ENCODE measurements at regions not wholly inside any gene's neighbourhood (a gene's known extent, or its start where the extent isn't known, plus 50 kb on each side); places are given as distances from the start of the nearest gene placed in this dataset.

DNA sequence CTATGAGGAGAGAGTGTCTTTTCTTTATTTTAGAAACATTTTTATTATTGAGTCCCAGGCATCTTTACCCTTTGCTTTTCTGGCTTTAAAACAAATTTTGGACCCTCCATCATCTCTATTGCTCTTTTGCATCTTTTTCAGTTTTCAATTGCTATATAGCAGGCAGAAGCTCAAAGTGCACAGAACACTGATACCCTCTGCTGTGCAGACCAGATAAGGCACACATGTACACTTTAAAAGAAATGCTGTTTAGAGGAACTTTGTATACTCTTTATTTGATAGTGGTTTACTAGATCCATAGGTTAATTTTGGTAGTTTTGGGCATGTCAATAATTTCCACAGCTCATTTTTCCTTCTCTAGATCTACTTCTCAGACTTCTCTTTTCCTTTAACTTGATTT lies 324.2 kb downstream of the SH2D4B start:
- DNase-seq = no peak

GRCh38 chr10:80870282-80870681 lies 332.6 kb downstream of the SH2D4B start:
- no peak for DNase-seq

GRCh38 chr10:80871083-80871482 lies 333.4 kb downstream of the SH2D4B start:
- no peak for DNase-seq

DNA sequence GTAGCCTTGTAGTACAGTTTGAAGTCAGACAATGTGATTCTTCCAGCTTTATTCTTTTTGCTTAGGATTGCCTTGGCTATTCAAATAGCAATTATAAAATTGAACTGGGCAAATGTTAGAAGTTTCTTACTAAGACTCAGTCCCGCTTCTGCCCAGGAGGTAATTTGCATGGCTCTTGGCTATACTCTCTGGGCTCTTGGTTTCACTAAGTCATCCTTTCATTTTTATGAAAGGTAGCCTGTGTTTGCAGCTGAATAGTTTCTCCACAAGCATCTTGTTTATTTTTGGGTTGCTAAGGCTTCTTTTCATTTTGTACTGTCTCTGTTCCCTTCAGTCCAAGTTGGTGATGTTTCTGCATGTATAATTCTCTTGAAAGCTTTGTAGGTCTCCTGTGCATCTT lies 340.6 kb downstream of the SH2D4B start:
- no peak for DNase-seq

GRCh38 chr10:80890146-80890545 lies 352.4 kb downstream of the SH2D4B start:
- DNase-seq = no peak

DNA sequence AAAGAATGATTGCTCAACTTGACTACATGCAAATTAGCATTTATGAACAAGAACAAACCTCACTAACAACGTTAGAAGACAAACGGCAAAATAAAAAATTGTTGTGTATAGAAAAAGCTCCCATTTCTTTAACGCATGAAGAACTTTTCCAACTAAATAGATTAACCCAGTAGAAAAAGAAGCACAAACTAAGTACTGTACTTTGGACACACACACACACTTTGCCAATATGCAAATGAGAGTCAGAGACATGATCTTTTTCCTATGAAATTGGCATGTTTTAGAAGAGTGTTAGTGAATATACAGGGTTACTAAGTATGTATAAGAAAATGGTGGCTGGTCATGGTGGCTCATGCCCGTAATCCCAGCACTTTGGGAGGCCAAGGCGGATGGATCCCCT lies 355.6 kb downstream of the SH2D4B start:
- DNase-seq = no peak

DNA sequence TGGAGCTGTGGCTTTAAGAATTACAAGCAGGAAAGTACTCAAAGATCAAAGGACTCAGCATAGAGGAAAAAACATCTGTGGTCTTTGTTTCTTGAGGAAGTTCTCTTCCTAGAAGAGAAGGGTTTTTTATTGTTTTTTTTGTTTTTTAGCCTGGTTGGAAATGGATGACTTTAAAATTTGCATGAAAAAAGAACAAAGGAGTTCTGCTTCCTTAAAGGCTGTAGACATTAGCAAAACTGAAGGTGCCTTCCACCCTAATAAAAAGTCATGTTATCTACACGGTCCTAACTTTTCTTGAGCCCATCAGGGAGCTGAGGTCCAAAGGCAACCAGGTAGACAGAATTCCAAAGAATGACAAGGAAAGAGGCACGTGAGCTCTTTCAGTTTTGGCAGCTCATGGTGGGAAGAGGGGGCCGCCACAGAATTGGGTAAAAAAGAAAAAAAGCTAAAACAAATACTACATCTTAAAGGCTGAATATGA lies 356.6 kb downstream of the SH2D4B start:
- DNase-seq = no peak

GRCh38 chr10:80894797-80895467 lies 357.2 kb downstream of the SH2D4B start:
- no peak for DNase-seq

DNA sequence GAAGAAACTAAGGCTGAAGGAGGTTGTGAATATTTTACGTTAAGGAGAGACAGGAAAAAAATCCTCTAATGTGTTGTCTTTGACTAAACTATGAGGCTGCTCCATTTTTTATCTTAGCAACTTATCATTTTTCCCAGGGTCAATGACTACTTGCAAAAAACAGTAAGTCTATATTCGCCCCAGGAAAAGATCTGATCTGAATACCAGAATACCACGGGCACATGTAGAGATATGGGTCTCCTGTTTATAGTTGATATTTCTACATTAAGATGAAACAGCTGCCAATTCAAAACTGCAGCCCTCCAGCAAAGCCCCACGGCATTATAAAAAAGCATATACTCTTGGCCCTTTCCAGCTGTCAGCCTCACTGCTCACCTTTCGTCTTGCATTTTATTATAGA lies 358.4 kb downstream of the SH2D4B start:
- DNase-seq = no peak

GRCh38 chr10:80896959-80897358 lies 359.3 kb downstream of the SH2D4B start:
- no peak for DNase-seq

- peak; percentile 84 for DNase-seq
These were observed 363.0 kb downstream of the SH2D4B start for GRCh38 chr10:80900661-80901060.

DNA sequence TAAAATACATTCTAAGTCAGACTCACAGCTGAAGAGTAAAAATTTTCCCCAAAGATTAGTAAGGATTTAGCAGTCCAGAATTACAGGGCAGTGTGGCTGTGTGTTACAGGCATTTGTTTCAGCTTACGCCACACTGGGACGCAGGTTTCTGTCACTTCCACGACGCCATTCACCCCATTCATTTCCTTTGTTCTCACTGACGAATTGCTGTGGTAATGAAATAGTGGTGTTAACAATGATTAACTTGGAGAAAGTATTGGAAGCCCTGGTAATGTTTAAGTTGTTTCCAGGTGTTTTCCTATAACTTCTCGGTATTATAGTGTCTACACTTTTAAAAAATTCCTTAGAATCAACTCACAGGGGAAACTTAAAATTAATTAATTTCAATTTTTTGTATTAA lies 370.9 kb downstream of the SH2D4B start:
- DNase-seq = no peak

DNA sequence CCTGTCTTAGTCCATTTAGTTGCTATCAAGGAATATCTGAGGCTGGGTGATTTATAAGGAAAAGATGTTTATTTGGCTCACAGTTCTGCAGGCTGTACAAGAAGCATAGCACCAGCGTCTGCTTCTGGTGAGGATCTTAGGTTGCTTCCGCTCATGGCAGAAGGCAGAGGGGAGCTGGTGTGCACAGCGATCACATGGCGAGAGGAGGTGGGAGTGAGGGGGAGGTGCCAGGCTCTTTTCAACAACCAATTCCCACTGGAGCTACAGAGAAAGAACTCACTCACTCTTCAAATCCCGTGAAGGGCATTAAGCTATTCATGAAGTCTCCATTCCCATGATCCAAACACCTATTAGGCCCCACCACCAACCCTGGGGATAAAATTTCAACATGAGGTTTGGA lies 371.6 kb downstream of the SH2D4B start:
- peak; percentile 23 for DNase-seq

- DNase-seq = peak; percentile 39
These were observed 379.9 kb downstream of the SH2D4B start for GRCh38 chr10:80917636-80918035.

DNA sequence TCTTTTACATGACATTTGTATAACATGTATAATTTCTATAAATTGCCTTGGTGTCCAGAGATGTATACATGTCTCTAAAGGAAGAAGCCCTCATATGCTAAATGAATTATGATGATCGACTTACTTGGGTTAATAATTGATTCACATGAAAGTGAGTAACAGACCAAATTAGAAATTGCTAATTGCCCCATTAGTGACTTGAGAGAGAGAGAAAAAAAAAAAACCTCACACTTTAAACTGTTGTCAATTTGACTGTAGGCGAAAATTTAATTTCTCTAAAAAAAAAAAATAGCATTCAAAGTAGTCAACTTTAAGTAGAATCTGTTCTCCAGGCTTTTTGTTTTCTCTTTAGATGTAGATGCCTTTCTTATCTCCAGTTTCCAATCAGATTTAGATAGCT lies 383.3 kb downstream of the SH2D4B start:
- DNase-seq = no peak

DNA sequence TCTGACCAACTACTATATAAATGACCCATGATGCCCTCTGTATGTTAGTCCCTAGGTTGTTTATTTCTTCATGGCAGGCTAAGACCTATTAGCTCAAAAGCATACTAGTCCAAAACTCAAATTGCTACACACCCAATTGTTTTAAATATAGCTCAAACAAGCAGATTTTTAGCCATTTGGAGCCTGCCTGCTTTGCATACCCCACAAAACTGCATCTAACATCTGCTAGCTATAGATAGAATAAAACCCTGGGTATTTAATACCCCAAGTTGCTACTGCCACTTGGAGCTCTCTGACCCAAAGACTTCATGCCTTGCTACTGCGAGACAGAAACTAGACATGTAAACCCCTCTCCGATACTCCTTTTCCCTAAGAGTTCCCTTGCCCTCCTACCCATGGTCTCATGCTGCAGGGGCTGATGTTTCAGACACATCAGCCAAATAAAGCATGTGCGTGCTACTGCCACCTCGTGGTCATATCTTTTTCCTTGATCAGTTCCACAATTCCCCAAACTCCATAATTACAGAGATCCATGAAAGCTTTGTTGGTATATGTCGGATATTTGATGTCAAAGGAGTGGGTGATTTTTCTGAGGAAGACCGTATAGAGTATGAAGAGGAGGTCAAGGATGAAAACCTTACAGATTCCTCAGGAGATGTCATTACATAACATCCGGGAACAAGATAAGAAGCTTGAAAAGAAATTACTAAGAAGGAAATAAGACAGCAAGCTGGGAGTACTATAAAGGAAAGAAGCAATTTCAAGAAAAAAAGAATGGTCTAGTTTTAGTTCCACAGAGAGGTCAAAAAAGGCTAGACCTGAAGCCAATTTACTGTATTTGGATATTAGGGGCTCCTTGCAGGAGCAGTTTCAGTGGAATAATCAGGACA lies 386.6 kb downstream of the SH2D4B start:
- peak; percentile 19 for DNase-seq

GRCh38 chr10:80927419-80928078 lies 389.8 kb downstream of the SH2D4B start:
- no peak for DNase-seq

- no peak for DNase-seq
These were observed 401.2 kb downstream of the SH2D4B start for GRCh38 chr10:80938903-80939302.

GRCh38 chr10:80945264-80945880 lies 407.7 kb downstream of the SH2D4B start:
- DNase-seq = peak; percentile 5

DNA sequence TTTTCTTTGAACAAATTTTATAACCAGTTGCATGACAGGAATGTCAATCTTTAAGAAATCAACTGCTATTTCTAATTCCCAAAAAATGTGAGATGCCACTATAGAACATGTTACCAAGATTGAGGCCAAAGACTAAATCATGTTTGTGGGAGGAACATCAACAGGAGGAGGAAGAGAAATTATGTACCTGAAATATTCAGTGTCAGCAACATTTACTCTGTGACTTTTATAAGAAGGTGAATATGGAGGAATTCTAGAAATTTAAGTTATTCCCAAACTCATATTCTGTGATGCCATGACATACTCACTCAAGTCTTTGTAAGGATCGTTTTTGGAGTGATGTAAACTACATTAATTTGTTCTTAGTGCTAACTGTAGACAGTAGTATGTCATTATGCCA lies 408.4 kb downstream of the SH2D4B start:
- DNase-seq = no peak

DNA sequence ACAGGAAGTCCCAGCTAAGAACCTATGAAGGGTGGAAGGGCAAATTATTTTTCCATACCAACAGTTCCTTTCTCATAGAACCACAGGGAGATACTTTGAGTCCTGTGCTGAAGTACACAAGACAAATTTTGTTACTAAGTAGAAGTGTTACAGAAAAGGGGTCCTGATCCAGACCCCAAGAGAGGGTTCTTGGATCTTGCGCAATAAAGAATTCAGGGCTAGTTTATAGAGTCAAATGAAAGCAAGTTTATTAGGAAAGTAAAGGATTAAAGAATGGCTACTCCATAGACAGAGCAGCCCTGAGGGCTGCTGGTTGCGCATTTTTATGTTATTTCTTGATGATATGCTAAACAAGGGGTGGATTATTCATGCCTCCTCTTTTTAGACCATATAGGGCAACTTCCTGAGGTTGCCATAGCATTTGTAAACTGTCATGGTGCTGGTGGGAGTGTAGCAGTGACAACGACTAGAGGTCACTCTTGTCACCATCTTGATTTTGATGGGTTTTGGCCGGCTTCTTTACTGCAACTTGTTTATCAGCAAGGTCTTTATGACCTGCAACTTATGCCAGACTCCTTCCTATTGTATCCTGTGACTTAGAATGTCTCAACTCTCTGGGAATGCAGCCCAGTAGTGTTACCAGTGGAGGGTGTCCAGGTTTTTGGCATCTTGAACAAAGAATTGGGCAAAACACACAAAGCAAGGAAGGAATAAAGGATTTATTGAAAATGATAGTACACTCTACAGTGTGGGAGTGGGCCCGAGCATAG lies 409.4 kb downstream of the SH2D4B start:
- DNase-seq = no peak

- DNase-seq = no peak
These were observed 412.1 kb downstream of the SH2D4B start for GRCh38 chr10:80949785-80950184.
